Sigmoid colon (tissue), 6 donors: ENCODE measurements at regions not wholly inside any gene's neighbourhood (a gene's known extent, or its start where the extent isn't known, plus 50 kb on each side); places are given as distances from the start of the nearest gene placed in this dataset.

ENCODE experiments used
- DNase-seq: peaks from one replicate; pipeline ENCODE4 v3.0.0-alpha.2; 2019
- H3K27ac ChIP-seq, 4 donors: fragments of 200-600 bp; sonication (generic); one replicate each; pipeline ENCODE4 v1.5.1; 2016 to 2019; ENCODE audit warnings: mild to moderate bottlenecking in 1 of 4
- H3K27me3 ChIP-seq, 3 donors: fragments of 200-600 bp; sonication (generic); one replicate each; pipeline ENCODE4 v1.5.1; 2019; ENCODE audit warnings: mild to moderate bottlenecking in 1 of 3
- H3K36me3 ChIP-seq, 4 donors: fragments of 200-600 bp; sonication (generic); one replicate each; pipeline ENCODE4 v1.5.1; 2016 to 2019
- H3K4me1 ChIP-seq, 4 donors: fragments of 200-600 bp; sonication (generic); one replicate each; pipeline ENCODE4 v1.5.1; 2017 to 2019
- H3K4me3 ChIP-seq, 4 donors: fragments of 200-600 bp; sonication (generic); one replicate each; pipeline ENCODE4 v1.5.1; 2017 to 2019; ENCODE audit warnings: mild to moderate bottlenecking in 2 of 4, moderate library complexity in 1 of 4
- H3K9me3 ChIP-seq, 4 donors: fragments of 200-600 bp in 3 of 4; sonication (generic) in 3 of 4; one replicate each; pipeline versions ENCODE4 v1.5.1 to v1.6.1; 2013 to 2019
- EP300 ChIP-seq, 4 donors: sonication (generic); formaldehyde crosslinking; IDR thresholded peaks; one replicate each; pipeline ENCODE4 v1.6.1; 2017; ENCODE audit warnings: antibody characterized with exemption in 4 of 4
- POLR2A ChIP-seq, 2 donors: fragments of 450-650 bp; IDR thresholded peaks; one replicate each; pipeline ENCODE4 v1.6.1; 2016; ENCODE audit warnings: antibody characterized with exemption in 2 of 2, mild to moderate bottlenecking in 2 of 2, moderate library complexity in 2 of 2
- POLR2AphosphoS5 ChIP-seq, 4 donors: sonication (generic); formaldehyde crosslinking; IDR thresholded peaks; one replicate each; pipeline ENCODE4 v1.6.1; 2017; ENCODE audit warnings: antibody characterized with exemption in 4 of 4
- WGBS, 2 donors: extraction: QIAGEN DNeasy Blood & Tissue Kit; methylation state at CpG; one replicate each; pipeline ENCODE4 v1.1.7; 2013; 5-methylcytosine and 5-hydroxymethylcytosine counted together
- intact Hi-C: fragments of 100-400 bp; cut with DNase I; formaldehyde crosslinking; loops from one replicate; pipeline ENCODE4 v1.15.1; 2023
- TF ChIP-seq, protein P1 (sequence below), 4 experiments: fragments of 450-650 bp in 3 of 4; fragments of 200-600 bp in 1 of 4; IDR thresholded peaks; one replicate each; pipeline ENCODE4 v1.5.1; 2016 to 2019; ENCODE audit warnings: antibody characterized with exemption in 4 of 4, mild to moderate bottlenecking in 3 of 4, moderate library complexity in 2 of 4
- donor health status: healthy with polysubstance abuse.
- donor health status: healthy.

GRCh38 chr3:41011854-41012253 lies 187.5 kb upstream of the CTNNB1 start:
- Histone ChIP-seq H3K27ac (no peak overlapping the region), H3K4me3 (no peak overlapping the region), H3K9me3 (peaks cover 0 to 3% (median 0%) of the 10 kb centered on the region in 4 donors), H3K27me3 (no peaks in the 10 kb centered on the region), H3K36me3 (no peaks in the 10 kb centered on the region), H3K4me1 (no peaks in the 10 kb centered on the region)
- intact Hi-C loops: no loop called here
- DNase-seq: no peak
- TF ChIP-seq POLR2A (IDR thresholded peaks at IDR 0.05): no peak
- no peak for TF ChIP-seq POLR2AphosphoS5 (IDR thresholded peaks at IDR 0.05)
- no peak for TF ChIP-seq EP300 (IDR thresholded peaks at IDR 0.05)
- TF ChIP-seq, protein P1, sequence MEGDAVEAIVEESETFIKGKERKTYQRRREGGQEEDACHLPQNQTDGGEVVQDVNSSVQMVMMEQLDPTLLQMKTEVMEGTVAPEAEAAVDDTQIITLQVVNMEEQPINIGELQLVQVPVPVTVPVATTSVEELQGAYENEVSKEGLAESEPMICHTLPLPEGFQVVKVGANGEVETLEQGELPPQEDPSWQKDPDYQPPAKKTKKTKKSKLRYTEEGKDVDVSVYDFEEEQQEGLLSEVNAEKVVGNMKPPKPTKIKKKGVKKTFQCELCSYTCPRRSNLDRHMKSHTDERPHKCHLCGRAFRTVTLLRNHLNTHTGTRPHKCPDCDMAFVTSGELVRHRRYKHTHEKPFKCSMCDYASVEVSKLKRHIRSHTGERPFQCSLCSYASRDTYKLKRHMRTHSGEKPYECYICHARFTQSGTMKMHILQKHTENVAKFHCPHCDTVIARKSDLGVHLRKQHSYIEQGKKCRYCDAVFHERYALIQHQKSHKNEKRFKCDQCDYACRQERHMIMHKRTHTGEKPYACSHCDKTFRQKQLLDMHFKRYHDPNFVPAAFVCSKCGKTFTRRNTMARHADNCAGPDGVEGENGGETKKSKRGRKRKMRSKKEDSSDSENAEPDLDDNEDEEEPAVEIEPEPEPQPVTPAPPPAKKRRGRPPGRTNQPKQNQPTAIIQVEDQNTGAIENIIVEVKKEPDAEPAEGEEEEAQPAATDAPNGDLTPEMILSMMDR (IDR thresholded peaks at IDR 0.05): no peak
- 48 to 76% methylated on average over 2 of the region's 2 CpGs for WGBS, 2 donors

- intact Hi-C loops: no loop called here
- no peak overlapping the region for H3K27ac ChIP-seq
- no peak overlapping the region for H3K4me3 ChIP-seq
- no peak for DNase-seq
- H3K36me3 ChIP-seq: no peaks in the 10 kb centered on the region
- no peaks in the 10 kb centered on the region for H3K27me3 ChIP-seq
- 92% methylated on average over 2 of the region's 2 CpGs for WGBS, 2 donors
- no peaks in the 10 kb centered on the region for H3K9me3 ChIP-seq
- H3K4me1 ChIP-seq: no peaks in the 10 kb centered on the region
- TF ChIP-seq, protein P1 (IDR thresholded peaks at IDR 0.05): no peak
- no peak for TF ChIP-seq POLR2AphosphoS5 (IDR thresholded peaks at IDR 0.05)
- TF ChIP-seq POLR2A (IDR thresholded peaks at IDR 0.05): no peak
- TF ChIP-seq EP300 (IDR thresholded peaks at IDR 0.05): no peak
Observed at GRCh38 chr3:41018855-41019254, 180.4 kb upstream of the CTNNB1 start.

- no peaks in the 10 kb centered on the region for H3K36me3 ChIP-seq
- H3K4me1 ChIP-seq: peaks cover 0 to 8% (median 3%) of the 10 kb centered on the region in 4 donors
- 62 to 69% methylated on average over 5 of the region's 5 CpGs for WGBS, 2 donors
- no peak overlapping the region for H3K4me3 ChIP-seq
- TF ChIP-seq EP300 (IDR thresholded peaks at IDR 0.05) (no peak), POLR2AphosphoS5 (IDR thresholded peaks at IDR 0.05) (no peak), POLR2A (IDR thresholded peaks at IDR 0.05) (no peak)
- TF ChIP-seq, protein P1 (IDR thresholded peaks at IDR 0.05): no peak
- H3K9me3 ChIP-seq: no peaks in the 10 kb centered on the region
- DNase-seq: no peak
- no peak overlapping the region for H3K27ac ChIP-seq
- intact Hi-C loops: no loop called here
- no peaks in the 10 kb centered on the region for H3K27me3 ChIP-seq
Observed at GRCh38 chr3:41024031-41024836, 175.1 kb upstream of the CTNNB1 start.

DNA sequence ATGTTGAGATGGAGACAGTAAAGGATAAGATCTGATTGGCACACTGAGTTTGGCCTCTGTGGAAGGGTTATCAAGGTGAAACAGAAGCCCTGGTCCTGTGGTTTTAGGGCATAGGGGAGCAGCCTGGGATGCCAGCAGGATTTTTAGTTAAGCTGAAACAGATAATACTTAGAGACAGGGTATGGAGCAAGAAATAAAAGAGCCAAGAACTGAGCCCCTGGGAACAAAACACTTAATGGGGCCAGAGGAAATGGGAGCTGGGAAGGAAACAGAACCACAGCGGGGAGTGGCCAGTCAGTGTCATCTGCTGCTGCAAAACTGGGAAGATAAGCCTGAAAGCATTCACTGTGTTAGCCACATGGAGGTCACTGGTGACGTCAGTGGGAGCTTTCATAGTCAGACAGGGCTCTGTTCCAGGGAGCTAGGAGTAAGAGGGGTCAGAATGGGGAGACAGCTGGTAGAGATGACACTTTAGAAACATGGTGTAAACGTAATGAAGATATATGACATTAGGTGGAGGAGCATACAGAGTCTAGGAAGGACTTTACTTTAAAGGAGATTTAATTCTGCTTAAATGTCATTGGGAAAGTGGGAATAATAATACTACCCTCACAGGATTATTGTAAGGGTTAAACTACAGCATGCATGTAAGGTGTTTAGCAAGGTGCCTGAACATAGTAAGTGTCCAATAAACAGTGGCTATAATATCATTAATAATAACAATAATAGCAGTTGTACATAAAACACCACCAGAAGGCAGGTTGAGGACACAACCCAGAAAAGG lies 172.7 kb upstream of the CTNNB1 start:
- Histone ChIP-seq H3K36me3 (no peaks in the 10 kb centered on the region), H3K27ac (no peak overlapping the region), H3K4me1 (peaks cover 0 to 8% (median 3%) of the 10 kb centered on the region in 4 donors), H3K4me3 (no peak overlapping the region), H3K27me3 (no peaks in the 10 kb centered on the region), H3K9me3 (no peaks in the 10 kb centered on the region)
- intact Hi-C loops: no loop called here
- peak; percentile 82 for DNase-seq
- TF ChIP-seq EP300 (IDR thresholded peaks at IDR 0.05) (no peak), POLR2A (IDR thresholded peaks at IDR 0.05) (no peak), POLR2AphosphoS5 (IDR thresholded peaks at IDR 0.05) (peak in 2 of 4 donors; percentile 21 to 47)
- TF ChIP-seq, protein P1 (IDR thresholded peaks at IDR 0.05): no peak
- 28 to 53% methylated on average over 3 of the region's 3 CpGs for WGBS, 2 donors
